Endothelial cell of umbilical vein (primary cell): ENCODE measurements at regions not wholly inside any gene's neighbourhood (a gene's known extent, or its start where the extent isn't known, plus 50 kb on each side); places are given as distances from the start of the nearest gene placed in this dataset.

Experiments used
- BruUV-seq: library from RNA; stranded (reverse); fragments of 400-500 nt; replicated peaks from 2 replicates; lab custom pipeline; 2021; lab: Mats Ljungman, UMichigan
- CTCF ChIA-PET: fragments of 300-600, 350-600 bp; sonication (Branson Sonifier 250); formaldehyde crosslinking; loops from one replicate; lab custom pipeline; 2021; ENCODE audit warnings: antibody characterized with exemption, inconsistent platforms; lab: Charles Lee
- POLR2A ChIA-PET: fragments of 300-600, 350-600 bp; sonication (Branson Sonifier 250); formaldehyde crosslinking; loops from one replicate; lab custom pipeline; 2021; ENCODE audit warnings: antibody characterized with exemption, inconsistent platforms; lab: Charles Lee
- DNase-seq: peaks from one replicate; pipeline ENCODE4 v3.0.0-alpha.2; 2011; ENCODE audit warnings: low read depth, low spot score
- FAIRE-seq: peaks from 2 replicates; lab custom pipeline; 2011; peaks lifted over from hg19 to GRCh38; lab: Jason Lieb, UNC
- H2AFZ ChIP-seq: 2 replicates; pipeline ENCODE4 v1.6.0; 2012; ENCODE audit warnings: low read depth, low read length, control low read depth, inconsistent platforms
- H3K27ac ChIP-seq: 2 replicates; pipeline ENCODE4 v1.5.1; 2011; ENCODE audit warnings: low read depth, mild to moderate bottlenecking, control low read depth, low read length, moderate library complexity; ENCODE audit not compliant: insufficient read depth
- H3K27me3 ChIP-seq, 2 experiments: 2 replicates each; pipeline versions ENCODE4 v1.6.0 to v1.6.1; 2011; ENCODE audit warnings: low read length in 2 of 2, mixed read lengths in 1 of 2; ENCODE audit not compliant: control insufficient read depth in 2 of 2, insufficient read depth in 2 of 2
- H3K36me3 ChIP-seq, 2 experiments: 2 replicates in 1 of 2; 3 replicates in 1 of 2; pipeline ENCODE4 v1.5.1; 2011; ENCODE audit warnings: low read length in 2 of 2, mild to moderate bottlenecking in 1 of 2, moderate library complexity in 1 of 2; ENCODE audit not compliant: control insufficient read depth in 2 of 2, insufficient read depth in 2 of 2; ENCODE audit errors: extremely low read depth in 1 of 2
- H3K4me1 ChIP-seq: 3 replicates; pipeline ENCODE4 v1.5.1; 2011; ENCODE audit warnings: mild to moderate bottlenecking, low read length; ENCODE audit not compliant: control insufficient read depth, insufficient read depth; ENCODE audit errors: extremely low read depth
- H3K4me2 ChIP-seq: 2 replicates; pipeline ENCODE4 v1.6.1; 2011; ENCODE audit warnings: low read length, control low read depth, mixed read lengths; ENCODE audit not compliant: insufficient read depth
- H3K4me3 ChIP-seq, 3 experiments: fragments of 200-600 bp in 1 of 3; sonication (generic), shearing (Covaris generic) in 1 of 3; replicated peaks in 1 of 3; 2 replicates each; pipeline ENCODE4 v1.5.1; 2011 to 2016; ENCODE audit warnings: control low read depth in 3 of 3, low read length in 3 of 3, mild to moderate bottlenecking in 2 of 3, inconsistent platforms in 1 of 3, low read depth in 1 of 3, moderate library complexity in 1 of 3; ENCODE audit not compliant: insufficient read depth in 1 of 3
- H3K79me2 ChIP-seq: 2 replicates; pipeline ENCODE4 v1.6.0; 2012; ENCODE audit warnings: low read length, inconsistent platforms; ENCODE audit not compliant: control insufficient read depth, insufficient read depth
- H3K9ac ChIP-seq: replicated peaks from 2 replicates; pipeline ENCODE3; 2011; ENCODE audit warnings: low read length, control low read depth; ENCODE audit not compliant: insufficient read depth; ENCODE audit errors: extremely low read depth
- H3K9me1 ChIP-seq: replicated peaks from 3 replicates; pipeline ENCODE4 v1.6.0; 2011; ENCODE audit warnings: mild to moderate bottlenecking, low read length; ENCODE audit not compliant: control insufficient read depth, insufficient read depth; ENCODE audit errors: extremely low read depth
- H3K9me3 ChIP-seq: replicated peaks from 2 replicates; pipeline ENCODE4 v1.5.1; 2012; ENCODE audit warnings: low read length, inconsistent platforms; ENCODE audit not compliant: control insufficient read depth, insufficient read depth
- H4K20me1 ChIP-seq: replicated peaks from 2 replicates; pipeline ENCODE3; 2011; ENCODE audit warnings: mild to moderate bottlenecking, low read length; ENCODE audit not compliant: control insufficient read depth, insufficient read depth; ENCODE audit errors: extremely low read depth
- FOS ChIP-seq: IDR thresholded peaks from 2 replicates; pipeline ENCODE4 v1.6.1; 2011; ENCODE audit warnings: mild to moderate bottlenecking, low read length, moderate library complexity, borderline replicate concordance; ENCODE audit not compliant: insufficient read depth
- GATA2 ChIP-seq: IDR thresholded peaks from 2 replicates; pipeline ENCODE4 v1.7.0; 2011; ENCODE audit warnings: low read depth, mild to moderate bottlenecking, moderate library complexity, mixed read lengths, low read length; ENCODE audit not compliant: insufficient read length, insufficient read depth
- POLR2AphosphoS5 ChIP-seq: IDR thresholded peaks from 2 replicates; pipeline ENCODE4 v1.6.1; 2012; ENCODE audit warnings: low read depth, mild to moderate bottlenecking, control low read depth, low read length, moderate library complexity; ENCODE audit not compliant: insufficient read depth
- dilution Hi-C: fragments of 300-500 bp; cut with MboI; formaldehyde crosslinking; loops from one replicate; pipeline ENCODE4 v1.15.0; 2019; ENCODE audit warnings: low sequenced_read_pairs; ENCODE audit not compliant: extremely low pct_ligation_motif_present
- intact Hi-C: fragments of 100-400 bp; cut with micrococcal nuclease; formaldehyde crosslinking; loops from one replicate; pipeline ENCODE4 v1.10.0; 2022
- TF ChIP-seq, protein P1 (sequence below), 2 donors: IDR thresholded peaks; 1 replicate in 1 of 2; 2 replicates in 1 of 2; pipeline ENCODE4 v1.5.1; 2011; ENCODE audit warnings: low read length in 2 of 2, mild to moderate bottlenecking in 2 of 2, moderate library complexity in 2 of 2, control low read depth in 1 of 2, inconsistent platforms in 1 of 2, low read depth in 1 of 2; ENCODE audit not compliant: insufficient read depth in 1 of 2; ENCODE audit errors: extremely low read depth in 1 of 2
- TF ChIP-seq, protein P2 (sequence below): IDR thresholded peaks from 2 replicates; pipeline ENCODE4 v1.6.1; 2011; ENCODE audit not compliant: insufficient read depth, insufficient read length

DNA sequence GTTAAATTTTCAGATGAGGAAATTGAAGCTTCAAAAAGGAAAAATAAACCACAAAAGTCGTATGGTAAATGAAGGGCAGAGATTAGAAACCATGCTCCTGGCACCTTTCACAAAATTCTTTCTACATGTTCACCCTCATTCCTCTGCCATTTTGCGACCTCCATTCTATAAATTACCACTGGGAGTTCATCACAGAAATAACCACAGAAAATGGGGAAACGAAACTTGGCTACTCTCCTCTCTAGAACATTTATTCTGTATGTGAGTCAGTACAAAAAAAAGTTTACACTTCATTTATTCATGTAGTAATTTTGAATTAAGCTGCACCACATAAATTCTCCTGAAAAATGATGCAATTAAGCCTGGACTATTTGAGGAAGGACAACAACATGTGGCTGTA lies 320.9 kb upstream of the C1orf87 start:
- Histone ChIP-seq H3K9me1 (no peaks in the 10 kb centered on the region), H3K9ac (no peak overlapping the region), H3K79me2 (no peaks in the 10 kb centered on the region), H3K27ac (no peak overlapping the region), H3K27me3 (no peaks in the 10 kb centered on the region), H3K4me1 (no peaks in the 10 kb centered on the region), H4K20me1 (no peaks in the 10 kb centered on the region), H3K4me3 (no peak overlapping the region), H2AFZ (no peak overlapping the region), H3K9me3 (no peaks in the 10 kb centered on the region), H3K36me3 (no peaks in the 10 kb centered on the region), H3K4me2 (no peak overlapping the region)
- no peak for TF ChIP-seq FOS
- no peak for TF ChIP-seq POLR2AphosphoS5
- TF ChIP-seq, protein P1, sequence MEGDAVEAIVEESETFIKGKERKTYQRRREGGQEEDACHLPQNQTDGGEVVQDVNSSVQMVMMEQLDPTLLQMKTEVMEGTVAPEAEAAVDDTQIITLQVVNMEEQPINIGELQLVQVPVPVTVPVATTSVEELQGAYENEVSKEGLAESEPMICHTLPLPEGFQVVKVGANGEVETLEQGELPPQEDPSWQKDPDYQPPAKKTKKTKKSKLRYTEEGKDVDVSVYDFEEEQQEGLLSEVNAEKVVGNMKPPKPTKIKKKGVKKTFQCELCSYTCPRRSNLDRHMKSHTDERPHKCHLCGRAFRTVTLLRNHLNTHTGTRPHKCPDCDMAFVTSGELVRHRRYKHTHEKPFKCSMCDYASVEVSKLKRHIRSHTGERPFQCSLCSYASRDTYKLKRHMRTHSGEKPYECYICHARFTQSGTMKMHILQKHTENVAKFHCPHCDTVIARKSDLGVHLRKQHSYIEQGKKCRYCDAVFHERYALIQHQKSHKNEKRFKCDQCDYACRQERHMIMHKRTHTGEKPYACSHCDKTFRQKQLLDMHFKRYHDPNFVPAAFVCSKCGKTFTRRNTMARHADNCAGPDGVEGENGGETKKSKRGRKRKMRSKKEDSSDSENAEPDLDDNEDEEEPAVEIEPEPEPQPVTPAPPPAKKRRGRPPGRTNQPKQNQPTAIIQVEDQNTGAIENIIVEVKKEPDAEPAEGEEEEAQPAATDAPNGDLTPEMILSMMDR (IDR thresholded peaks at IDR 0.05; ENCODE audit: extremely low read depth in 1 of 2, insufficient read depth in 1 of 2, low read depth in 1 of 2, low read length in 2 of 2) = no peak
- TF ChIP-seq GATA2 = no peak
- TF ChIP-seq, protein P2, sequence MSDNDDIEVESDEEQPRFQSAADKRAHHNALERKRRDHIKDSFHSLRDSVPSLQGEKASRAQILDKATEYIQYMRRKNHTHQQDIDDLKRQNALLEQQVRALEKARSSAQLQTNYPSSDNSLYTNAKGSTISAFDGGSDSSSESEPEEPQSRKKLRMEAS = no peak
- POLR2A ChIA-PET = no interaction called here
- DNase-seq (no peak), FAIRE-seq (no peak)
- intact Hi-C loops (no loop called here), dilution Hi-C loops (no loop called here)
- no TSS peak for BruUV-seq
- CTCF ChIA-PET = no interaction called here
